Stomach (tissue), 8 donors: ENCODE measurements at regions not wholly inside any gene's neighbourhood (a gene's known extent, or its start where the extent isn't known, plus 50 kb on each side); places are given as distances from the start of the nearest gene placed in this dataset.

ENCODE experiments used
- DNase-seq, 2 donors: peaks; one replicate each; pipeline versions ENCODE4 v3.0.0 to v3.0.0-alpha.2; 2013 to 2019
- H3K27ac ChIP-seq, 5 donors: fragments of 200-600 bp in 4 of 5; sonication (generic) in 4 of 5; one replicate each; pipeline ENCODE4 v1.5.1; 2013 to 2019; ENCODE audit warnings: mild to moderate bottlenecking in 1 of 5, moderate library complexity in 1 of 5
- H3K27me3 ChIP-seq, 3 donors: fragments of 200-600 bp; sonication (generic); one replicate each; pipeline ENCODE4 v1.5.1; 2017 to 2019; ENCODE audit warnings: mixed run types in 1 of 3
- H3K36me3 ChIP-seq, 4 donors: fragments of 200-600 bp; sonication (generic); 1 replicate in 3 of 4; 2 replicates in 1 of 4; pipeline ENCODE4 v1.5.1; 2016 to 2019
- H3K4me1 ChIP-seq, 4 donors: fragments of 200-600 bp; sonication (generic); one replicate each; pipeline ENCODE4 v1.5.1; 2016 to 2019
- H3K4me3 ChIP-seq, 4 donors: fragments of 200-600 bp; sonication (generic) in 3 of 4; one replicate each; pipeline ENCODE4 v1.5.1; 2016 to 2019; ENCODE audit warnings: mild to moderate bottlenecking in 1 of 4
- H3K9me3 ChIP-seq, 4 donors: fragments of 200-600 bp; sonication (generic); one replicate each; pipeline ENCODE4 v1.5.1; 2016 to 2019
- EP300 ChIP-seq: sonication (generic); formaldehyde crosslinking; IDR thresholded peaks from one replicate; pipeline ENCODE4 v1.6.1; 2017; ENCODE audit warnings: antibody characterized with exemption
- POLR2A ChIP-seq, 4 donors: fragments of 450-650 bp; IDR thresholded peaks; one replicate each; pipeline ENCODE4 v1.6.1; 2016; ENCODE audit warnings: antibody characterized with exemption in 4 of 4, control low read depth in 2 of 4, mild to moderate bottlenecking in 1 of 4, moderate library complexity in 1 of 4
- POLR2AphosphoS5 ChIP-seq, 3 donors: sonication (generic); formaldehyde crosslinking; IDR thresholded peaks; one replicate each; pipeline ENCODE4 v1.6.1; 2016; ENCODE audit warnings: antibody characterized with exemption in 3 of 3
- WGBS, 5 donors: extraction: QIAGEN DNeasy Blood & Tissue Kit in 3 of 5; methylation state at CpG; one replicate each; pipeline versions ENCODE4 v1.1.5 to v1.1.7; 2013 to 2018; 5-methylcytosine and 5-hydroxymethylcytosine counted together
- intact Hi-C: fragments of 100-400 bp; cut with DNase I; formaldehyde crosslinking; loops from one replicate; pipeline ENCODE4 v1.15.1; 2023; ENCODE audit warnings: low total_unique reads
- TF ChIP-seq, protein P1 (sequence below), 7 experiments: fragments of 450-650 bp in 4 of 7; fragments of 200-600 bp in 3 of 7; sonication (generic) in 3 of 7; IDR thresholded peaks; one replicate each; pipeline ENCODE4 v1.5.1; 2016 to 2019; ENCODE audit warnings: antibody characterized with exemption in 7 of 7, control low read depth in 2 of 7, mild to moderate bottlenecking in 1 of 7
- donor health status: healthy with polysubstance abuse.
- donor health status: Bipolar disorder and iron deficiency.
- donor health status: healthy.

DNA sequence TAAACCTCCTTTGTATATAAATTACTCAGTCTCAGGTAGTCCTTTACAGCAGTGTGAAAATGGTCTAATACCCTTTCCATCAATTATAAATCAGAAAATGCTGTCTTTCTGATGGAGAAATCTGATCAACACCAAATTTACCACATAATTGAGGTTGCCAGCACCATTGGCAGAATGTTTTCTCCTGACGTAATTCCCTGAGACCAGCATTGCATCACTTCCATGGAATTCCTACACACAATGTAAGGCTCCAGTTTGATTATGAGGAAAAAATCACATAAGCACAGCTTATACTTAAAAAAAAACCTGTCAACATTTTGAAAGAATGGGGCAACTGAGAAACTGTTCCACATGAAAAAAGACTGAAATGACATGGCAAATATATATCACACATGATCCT is 618.7 kb upstream of the CDH6 start:
- no peaks in the 10 kb centered on the region for H3K4me1 ChIP-seq
- no peak overlapping the region for H3K4me3 ChIP-seq
- no peak overlapping the region for H3K27ac ChIP-seq
- no peak for DNase-seq
- intact Hi-C loops, result no loop called here
- TF ChIP-seq POLR2AphosphoS5 (IDR thresholded peaks at IDR 0.05), result no peak
- TF ChIP-seq, protein P1, sequence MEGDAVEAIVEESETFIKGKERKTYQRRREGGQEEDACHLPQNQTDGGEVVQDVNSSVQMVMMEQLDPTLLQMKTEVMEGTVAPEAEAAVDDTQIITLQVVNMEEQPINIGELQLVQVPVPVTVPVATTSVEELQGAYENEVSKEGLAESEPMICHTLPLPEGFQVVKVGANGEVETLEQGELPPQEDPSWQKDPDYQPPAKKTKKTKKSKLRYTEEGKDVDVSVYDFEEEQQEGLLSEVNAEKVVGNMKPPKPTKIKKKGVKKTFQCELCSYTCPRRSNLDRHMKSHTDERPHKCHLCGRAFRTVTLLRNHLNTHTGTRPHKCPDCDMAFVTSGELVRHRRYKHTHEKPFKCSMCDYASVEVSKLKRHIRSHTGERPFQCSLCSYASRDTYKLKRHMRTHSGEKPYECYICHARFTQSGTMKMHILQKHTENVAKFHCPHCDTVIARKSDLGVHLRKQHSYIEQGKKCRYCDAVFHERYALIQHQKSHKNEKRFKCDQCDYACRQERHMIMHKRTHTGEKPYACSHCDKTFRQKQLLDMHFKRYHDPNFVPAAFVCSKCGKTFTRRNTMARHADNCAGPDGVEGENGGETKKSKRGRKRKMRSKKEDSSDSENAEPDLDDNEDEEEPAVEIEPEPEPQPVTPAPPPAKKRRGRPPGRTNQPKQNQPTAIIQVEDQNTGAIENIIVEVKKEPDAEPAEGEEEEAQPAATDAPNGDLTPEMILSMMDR (IDR thresholded peaks at IDR 0.05), result no peak
- TF ChIP-seq EP300, result no peak
- peaks cover 0 to 10% (median 3%) of the 10 kb centered on the region in 4 donors for H3K9me3 ChIP-seq
- no peaks in the 10 kb centered on the region for H3K27me3 ChIP-seq
- WGBS, 5 donors, result 75 to 92% (median 83%) methylated on average over 1 of the region's 1 CpG
- no peaks in the 10 kb centered on the region for H3K36me3 ChIP-seq

DNA sequence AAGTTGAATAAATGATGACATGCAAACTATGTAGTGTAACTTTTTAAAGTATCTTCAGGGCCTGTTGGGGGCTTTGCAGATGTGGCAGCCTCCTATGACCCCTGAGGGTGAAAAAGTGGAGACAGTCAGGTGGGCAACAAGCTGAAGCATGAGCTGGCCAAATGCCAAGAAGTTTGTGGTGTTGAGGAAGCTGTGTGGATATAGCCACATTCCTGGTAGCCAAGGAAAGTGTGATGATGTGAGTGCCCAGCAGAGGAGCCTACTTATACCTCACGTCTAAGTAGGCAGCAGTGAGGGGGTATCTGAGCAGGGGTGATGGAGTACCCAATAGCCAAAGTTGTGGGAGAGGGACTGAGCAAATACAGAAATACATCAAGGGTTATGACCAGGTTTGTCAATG is 621.2 kb upstream of the CDH6 start:
- Histone ChIP-seq H3K27me3 (no peaks in the 10 kb centered on the region), H3K36me3 (no peaks in the 10 kb centered on the region)

DNA sequence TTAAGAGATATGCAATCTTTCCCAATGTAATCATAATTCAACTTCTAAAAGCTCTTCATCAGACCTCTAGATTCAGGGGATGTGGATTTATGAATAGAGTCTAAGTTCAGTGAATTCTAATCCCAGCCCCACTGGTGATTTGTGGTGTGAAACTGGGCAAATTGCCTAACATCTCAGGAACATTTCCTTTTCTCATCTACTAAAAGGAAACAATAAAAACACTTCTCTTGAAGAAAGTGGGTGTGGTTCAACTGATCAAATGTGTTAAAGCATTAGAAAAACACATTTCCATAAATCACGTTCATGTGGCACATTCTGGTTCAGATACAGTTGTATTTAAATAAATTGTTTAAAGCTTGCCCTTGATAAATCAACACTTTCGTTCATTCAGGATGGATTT is 631.7 kb upstream of the CDH6 start:
- Histone ChIP-seq H3K4me1 (no peaks in the 10 kb centered on the region), H3K27ac (no peak overlapping the region), H3K27me3 (no peaks in the 10 kb centered on the region), H3K36me3 (no peaks in the 10 kb centered on the region), H3K4me3 (no peak overlapping the region), H3K9me3 (no peaks in the 10 kb centered on the region)
- TF ChIP-seq POLR2AphosphoS5 (IDR thresholded peaks at IDR 0.05) (no peak), EP300 (no peak), POLR2A (IDR thresholded peaks at IDR 0.05) (no peak)
- TF ChIP-seq, protein P1 (IDR thresholded peaks at IDR 0.05), result no peak
- intact Hi-C loops, result no loop called here
- no peak for DNase-seq
- WGBS, 5 donors, result 33 to 55% (median 47%) methylated on average over 2 of the region's 2 CpGs

More for the DNA sequence above, 621.2 kb upstream of the CDH6 start:
- peak in 1 of 2 donors; percentile 12 for DNase-seq
- H3K9me3 ChIP-seq, result peaks cover 0 to 6% (median 0%) of the 10 kb centered on the region in 4 donors
- H3K4me1 ChIP-seq, result no peaks in the 10 kb centered on the region
- 16 to 23% (median 21%) methylated on average over 1 of the region's 1 CpG for WGBS, 5 donors
- TF ChIP-seq POLR2A (IDR thresholded peaks at IDR 0.05) (no peak), POLR2AphosphoS5 (IDR thresholded peaks at IDR 0.05) (no peak), EP300 (no peak)
- TF ChIP-seq, protein P1 (IDR thresholded peaks at IDR 0.05), result no peak
- intact Hi-C loops, result no loop called here
- H3K4me3 ChIP-seq, result no peak overlapping the region
- H3K27ac ChIP-seq, result no peak overlapping the region

DNA sequence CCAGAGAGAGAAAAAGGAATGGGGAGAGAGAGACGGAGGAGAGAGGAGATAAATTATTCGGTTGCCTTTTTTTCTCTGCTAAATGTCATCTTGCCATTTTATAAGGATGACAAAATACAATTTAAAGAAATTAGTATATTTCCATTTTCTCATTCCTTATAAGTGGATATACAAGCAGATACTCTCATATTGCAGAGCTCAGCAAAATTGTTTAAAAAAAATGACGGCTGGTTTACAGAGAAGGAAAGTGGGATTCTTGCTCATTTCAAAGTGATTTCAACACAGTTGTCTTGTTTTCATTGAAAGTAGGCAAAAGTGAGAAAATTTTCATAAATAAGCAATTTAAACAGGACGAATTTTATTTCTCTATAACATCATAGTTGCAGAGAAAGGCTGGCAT is 641.9 kb upstream of the CDH6 start:
- Histone ChIP-seq H3K27me3 (no peaks in the 10 kb centered on the region), H3K9me3 (no peaks in the 10 kb centered on the region), H3K4me3 (no peak overlapping the region), H3K4me1 (no peaks in the 10 kb centered on the region), H3K27ac (no peak overlapping the region), H3K36me3 (no peaks in the 10 kb centered on the region)
- intact Hi-C loops, result no loop called here
- no peak for DNase-seq
- no peak for TF ChIP-seq POLR2A (IDR thresholded peaks at IDR 0.05)
- no peak for TF ChIP-seq POLR2AphosphoS5 (IDR thresholded peaks at IDR 0.05)
- TF ChIP-seq, protein P1 (IDR thresholded peaks at IDR 0.05), result no peak
- TF ChIP-seq EP300, result no peak
- whole genome bisulfite sequencing, 5 donors, result 56 to 73% (median 68%) methylated on average over 4 of the region's 4 CpGs
